ENCODE measurements at regions not wholly inside any gene's neighbourhood (a gene's known extent, or its start where the extent isn't known, plus 50 kb on each side); places are given as distances from the start of the nearest gene placed in this dataset.
"Not testable (repeated sequence)": the region's sequence is repeated elsewhere in the genome, so short reads cannot be mapped to it uniquely, and the experiment has no call there.

DNA sequence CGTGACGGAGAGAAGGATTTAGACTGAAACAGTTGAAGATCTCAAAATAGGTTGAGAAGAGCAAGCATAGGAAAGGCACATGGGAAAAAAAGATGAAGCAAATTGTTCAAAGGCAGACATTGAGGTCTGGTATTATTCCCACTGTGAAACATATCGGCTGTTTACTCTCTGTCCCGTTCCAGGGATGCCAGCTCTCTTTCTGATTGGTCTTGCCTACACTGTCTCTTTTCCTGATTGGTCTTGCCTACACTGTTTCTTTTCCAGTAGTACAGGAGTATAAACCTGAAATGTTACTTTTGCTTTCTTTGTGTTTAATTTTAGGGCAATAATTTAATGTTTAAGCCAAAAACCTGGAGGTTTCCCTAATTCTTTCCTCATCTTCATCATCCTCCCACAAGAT, 226.5 kb upstream of the MCHR2 start:
- DNase-seq, result no peak

GRCh38 chr6:100217225-100218012, 223.4 kb upstream of the MCHR2 start:
- peak in 1 of 2 experiments; percentile 33 for DNase-seq

GRCh38 chr6:100216760-100217159, 222.7 kb upstream of the MCHR2 start:
- DNase-seq, result no peak

GRCh38 chr6:100212131-100212530, 218.1 kb upstream of the MCHR2 start:
- no peak for DNase-seq

DNA sequence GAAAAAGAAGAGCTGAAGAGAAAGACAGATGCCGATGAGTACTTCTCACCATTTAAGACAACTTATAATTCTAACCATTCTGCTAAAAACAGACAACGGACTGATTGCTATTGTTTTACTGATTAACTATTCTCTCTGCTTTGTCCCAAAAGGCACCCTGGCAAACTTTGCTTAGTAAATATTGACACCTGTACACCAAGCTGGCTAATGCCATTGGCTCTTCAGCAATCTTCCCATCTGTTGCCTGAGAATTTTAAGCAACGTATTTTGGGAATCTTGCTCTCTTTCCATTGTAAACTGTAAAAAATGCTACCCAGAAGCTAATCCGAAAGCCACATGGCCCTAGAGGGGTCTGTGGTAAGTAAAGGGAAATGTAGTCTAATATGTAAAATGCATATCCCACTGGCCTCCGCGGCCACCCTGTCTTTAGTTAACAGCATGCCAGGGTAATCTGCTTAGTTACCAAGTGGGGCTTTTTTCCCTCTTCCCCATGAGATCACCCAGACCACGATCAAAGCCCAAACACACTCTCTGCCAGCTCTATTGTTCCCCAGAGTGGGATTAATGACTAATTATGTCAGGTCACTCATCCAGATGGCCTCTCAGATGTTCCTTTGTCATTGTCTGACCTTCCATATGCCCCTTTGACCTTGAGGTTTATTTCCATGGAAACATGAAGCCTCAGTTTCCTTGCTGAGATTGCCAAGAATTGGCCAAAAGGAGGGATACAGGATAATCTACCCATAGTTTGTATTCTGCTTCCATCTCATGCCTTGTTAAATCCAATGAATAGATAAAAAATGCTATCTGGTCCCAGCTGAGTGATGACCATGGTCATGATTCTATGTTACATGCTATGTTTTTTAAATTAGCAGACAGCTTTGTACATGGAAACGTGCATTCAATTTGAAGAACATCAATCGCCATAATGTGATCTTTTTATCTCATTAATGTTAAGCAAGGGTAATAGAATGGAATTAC, 216.4 kb upstream of the MCHR2 start:
- peak; percentile 88 to 95 for DNase-seq

GRCh38 chr6:100209323-100210136, 215.5 kb upstream of the MCHR2 start:
- no peak for DNase-seq

GRCh38 chr6:100203400-100203799, 209.4 kb upstream of the MCHR2 start:
- DNase-seq, result no peak

DNA sequence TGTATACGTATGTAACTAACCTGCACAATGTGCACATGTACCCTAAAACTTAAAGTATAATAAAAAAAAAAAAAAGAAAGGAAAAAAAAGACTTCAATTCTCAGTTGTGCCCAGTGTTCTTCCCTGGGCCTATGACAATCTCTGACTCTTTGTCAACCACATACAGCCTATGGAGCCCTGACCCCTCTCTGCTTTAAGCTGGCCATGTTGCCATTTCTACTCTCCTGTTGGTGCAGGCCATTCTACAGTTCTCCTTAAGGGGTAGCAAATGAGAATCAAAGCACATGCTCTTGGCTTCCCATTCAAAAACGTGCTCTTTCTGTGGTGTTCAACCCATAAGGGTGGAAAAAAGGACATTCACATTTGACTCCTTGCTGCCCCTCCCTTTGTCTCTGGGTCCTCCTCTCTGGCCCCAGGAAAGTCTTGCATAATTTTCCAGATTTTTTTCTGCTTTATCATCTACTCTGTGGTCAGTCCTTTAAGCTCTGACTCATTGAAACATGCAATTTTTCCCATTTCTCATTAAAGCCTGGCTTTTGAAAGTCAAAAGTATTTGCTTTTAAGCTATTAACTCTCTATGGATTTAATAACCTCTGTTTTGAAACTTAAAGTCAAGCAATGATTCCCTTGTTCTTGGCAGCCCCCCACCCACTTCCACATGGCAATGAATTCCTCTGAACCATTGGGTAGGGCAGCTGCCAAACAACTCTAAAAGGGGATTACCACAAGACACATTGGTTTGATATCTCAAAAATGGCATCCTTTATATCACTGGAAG, 208.6 kb upstream of the MCHR2 start:
- DNase-seq, result no peak

DNA sequence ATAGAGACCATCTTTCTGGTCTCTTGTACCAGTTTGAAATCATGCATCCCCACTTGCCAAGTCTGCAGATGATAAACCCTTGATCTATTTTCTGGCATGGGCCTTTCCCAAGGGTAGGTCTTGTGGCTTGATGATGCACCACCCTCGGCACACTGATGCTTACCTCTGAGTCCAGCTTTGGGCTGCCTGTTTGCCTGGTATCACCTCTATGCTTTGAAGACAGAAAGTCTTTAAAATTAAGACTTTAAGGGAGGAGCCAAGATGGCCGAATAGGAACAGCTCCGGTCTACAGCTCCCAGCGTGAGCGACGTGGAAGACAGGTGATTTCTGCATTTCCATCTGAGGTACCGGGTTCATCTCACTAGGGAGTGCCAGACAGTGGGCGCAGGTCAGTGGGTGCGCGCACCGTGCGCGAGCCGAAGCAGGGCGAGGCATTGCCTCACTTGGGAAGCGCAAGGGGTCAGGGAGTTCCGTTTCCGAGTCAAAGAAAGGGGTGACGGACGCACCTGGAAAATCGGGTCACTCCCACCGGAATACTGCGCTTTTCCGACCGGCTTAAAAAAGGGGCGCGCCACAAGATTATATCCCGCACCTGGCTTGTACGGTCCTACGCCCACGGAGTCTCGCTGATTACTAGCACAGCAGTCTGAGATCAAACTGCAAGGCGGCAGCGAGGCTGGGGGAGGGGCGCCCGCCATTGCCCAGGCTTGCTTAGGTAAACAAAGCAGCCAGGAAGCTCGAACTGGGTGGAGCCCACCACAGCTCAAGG, 202.4 kb upstream of the MCHR2 start:
- not testable (repeated sequence) for DNase-seq

DNA sequence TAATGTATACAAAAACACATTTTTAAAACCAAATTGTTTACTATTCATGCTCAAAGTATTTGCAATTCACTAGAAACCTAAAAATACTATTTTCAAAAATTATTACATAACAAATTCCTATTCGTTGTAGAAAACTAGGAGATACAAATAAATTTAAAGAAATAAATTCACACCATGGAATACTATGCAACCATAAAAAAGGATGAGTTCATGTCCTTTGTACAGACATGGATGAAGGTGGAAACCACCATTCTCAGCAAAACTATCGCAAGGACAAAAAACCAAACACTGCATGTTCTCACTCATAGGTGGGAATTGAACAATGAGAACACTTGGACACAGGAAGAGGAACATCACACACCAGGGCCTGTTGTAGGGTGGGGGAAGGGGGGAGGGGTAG, 201.2 kb upstream of the MCHR2 start:
- DNase-seq, result not testable (repeated sequence)

DNA sequence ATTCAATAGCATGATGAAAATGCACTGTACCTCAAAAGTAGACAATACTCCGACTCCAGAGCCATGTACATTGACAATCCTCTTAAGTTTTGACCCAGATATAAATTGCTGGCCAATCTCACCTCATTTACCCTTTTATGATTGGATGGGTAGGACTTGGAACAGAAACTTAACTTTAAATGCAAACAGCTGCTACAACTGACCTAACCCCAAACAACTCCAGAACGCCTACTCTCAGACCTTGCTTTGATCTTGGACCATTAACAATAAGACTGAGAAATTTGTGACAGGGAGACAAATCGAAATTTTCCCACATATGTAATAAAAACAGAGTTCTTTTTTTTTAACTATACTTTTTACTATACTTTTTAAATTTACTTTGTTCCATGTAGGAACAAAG, 200.5 kb upstream of the MCHR2 start:
- DNase-seq, result no peak

DNA sequence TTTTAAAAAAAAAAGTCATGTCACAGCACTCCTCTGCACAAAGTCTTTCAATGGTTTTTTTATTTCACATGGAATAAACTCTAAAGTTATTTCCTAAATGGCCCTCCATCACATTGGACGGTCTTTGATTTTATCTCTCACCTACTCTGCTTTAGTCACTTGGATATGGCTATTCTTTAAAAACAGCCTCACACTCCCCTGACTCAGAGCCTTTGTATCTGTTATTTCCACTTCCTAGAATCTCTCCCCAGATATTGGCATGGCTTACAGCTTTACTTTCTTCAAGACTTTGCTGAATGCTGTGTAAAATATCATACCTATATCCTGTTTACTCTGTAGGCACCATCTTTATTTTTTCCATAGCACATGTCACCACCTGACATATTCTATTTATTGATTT, 194.7 kb upstream of the MCHR2 start:
- DNase-seq, result no peak

DNA sequence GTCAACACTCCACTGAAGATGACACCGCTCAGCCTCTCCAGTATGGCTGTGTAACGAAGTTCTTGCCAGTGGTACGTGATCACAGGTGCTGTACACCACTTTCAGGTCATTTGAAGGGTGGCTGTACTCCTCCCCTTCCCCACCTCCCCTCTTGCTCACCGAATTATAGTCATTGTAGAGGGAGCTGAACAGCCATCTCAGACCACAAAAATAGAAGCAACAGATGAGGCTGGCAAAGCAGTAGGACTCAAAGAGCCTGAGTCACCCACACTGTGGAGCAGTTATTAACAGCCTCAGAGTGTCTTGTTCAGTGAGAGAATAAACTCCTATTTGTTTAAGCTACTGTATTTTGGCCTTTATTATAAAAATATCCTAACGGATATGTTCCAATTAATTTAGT, 192.5 kb upstream of the MCHR2 start:
- no peak for DNase-seq

GRCh38 chr6:100185615-100186014, 191.6 kb upstream of the MCHR2 start:
- no peak for DNase-seq

DNA sequence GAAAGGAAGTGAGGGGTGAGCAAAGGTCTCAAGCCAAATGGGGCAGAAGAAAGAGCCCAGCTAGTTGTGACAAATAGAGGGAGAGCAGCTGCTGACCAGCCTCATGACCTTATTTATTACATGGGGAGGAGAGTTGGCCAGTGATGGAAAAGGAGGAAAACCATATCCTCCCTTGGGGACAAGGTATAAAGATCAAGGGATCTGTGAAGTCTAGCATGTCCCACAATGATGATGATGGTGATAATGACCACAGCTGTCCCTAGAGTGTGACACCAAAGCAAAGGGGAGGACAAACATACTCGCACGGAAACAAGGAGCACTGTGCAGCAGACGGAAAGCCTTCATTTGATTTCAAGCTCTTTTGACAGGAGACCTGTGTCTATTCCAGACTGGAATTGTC, 190.4 kb upstream of the MCHR2 start:
- DNase-seq, result no peak

DNA sequence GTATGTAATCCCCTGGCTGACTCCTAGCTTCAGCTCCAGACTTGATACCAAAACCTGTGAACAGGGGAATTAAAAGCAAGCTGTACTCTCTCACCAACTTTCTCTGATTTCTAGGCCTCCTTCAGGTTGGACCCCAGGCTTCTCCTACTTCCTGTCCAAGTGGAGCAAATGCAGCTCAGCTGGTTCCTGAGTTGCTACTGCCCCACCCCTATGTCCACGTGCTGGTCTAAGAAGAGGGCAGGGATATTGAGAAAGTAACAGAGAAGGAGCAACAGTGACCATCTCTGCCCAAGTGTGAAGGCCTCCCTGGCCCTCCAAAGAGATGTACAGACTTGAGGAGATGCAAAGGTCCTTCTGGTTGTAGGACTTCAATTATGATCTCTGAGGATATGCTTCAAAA, 188.3 kb upstream of the MCHR2 start:
- DNase-seq, result no peak

DNA sequence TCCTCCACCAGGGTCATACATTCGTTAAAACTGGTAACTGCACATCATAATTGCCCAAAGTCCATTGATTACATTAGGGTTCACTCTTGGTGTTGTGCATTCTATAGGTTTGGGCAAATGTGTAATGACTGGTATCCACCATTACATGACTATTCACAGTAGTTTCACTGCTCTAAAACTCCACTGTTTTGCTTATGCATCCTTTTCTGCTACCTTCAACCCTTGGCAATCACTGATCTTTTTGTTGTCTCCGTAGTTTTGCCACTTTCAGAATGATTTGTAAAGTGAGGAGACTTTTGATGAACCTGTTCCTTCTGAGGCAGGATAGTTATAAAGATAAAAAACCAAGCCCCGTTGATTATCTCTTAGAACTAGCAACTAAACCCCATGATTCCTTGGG, 187.3 kb upstream of the MCHR2 start:
- DNase-seq, result no peak

- no peak for DNase-seq
Measured at GRCh38 chr6:100179576-100179975, 185.6 kb upstream of the MCHR2 start.

- no peak for DNase-seq
Measured at GRCh38 chr6:100177956-100178355, 183.9 kb upstream of the MCHR2 start.

GRCh38 chr6:100176951-100177710, 183.1 kb upstream of the MCHR2 start:
- DNase-seq, result no peak
